Loucy (cell line): ENCODE measurements at regions not wholly inside any gene's neighbourhood (a gene's known extent, or its start where the extent isn't known, plus 50 kb on each side); places are given as distances from the start of the nearest gene placed in this dataset.

Experiments used
- CTCF ChIP-seq: fragments of 200-600 bp; sonication (generic); conservative IDR thresholded peaks from 2 replicates; pipeline ENCODE4 v1.5.1; 2014; ENCODE audit warnings: mild to moderate bottlenecking, antibody characterized with exemption, low read length
- EZH2phosphoT487 ChIP-seq: fragments of 200-600 bp; IDR thresholded peaks from 2 replicates; pipeline ENCODE4 v1.6.1; 2018; ENCODE audit warnings: antibody characterized with exemption, mild to moderate bottlenecking, moderate library complexity, borderline replicate concordance

GRCh38 chr7:155147172-155147571 lies 77.0 kb downstream of the HTR5A start:
- TF ChIP-seq CTCF (no peak), EZH2phosphoT487 (no peak)
